ENCODE measurements at regions not wholly inside any gene's neighbourhood (a gene's known extent, or its start where the extent isn't known, plus 50 kb on each side); places are given as distances from the start of the nearest gene placed in this dataset.
"Not testable (repeated sequence)": the region's sequence is repeated elsewhere in the genome, so short reads cannot be mapped to it uniquely, and the experiment has no call there.

- Histone ChIP-seq H3K27ac (no peak overlapping the region), H3K4me3 (no peak overlapping the region), H3K36me3 (no peaks in the 10 kb centered on the region), H3K9me3 (no peaks in the 10 kb centered on the region), H3K27me3 (no peaks in the 10 kb centered on the region), H3K4me1 (no peaks in the 10 kb centered on the region)
- DNase-seq (no peak), ATAC-seq (no peak)
- no peak for TF ChIP-seq CTCF (IDR thresholded peaks at IDR 0.05)
- intact Hi-C loops (cut with DNase I) = no loop called here
Observed at GRCh38 chr4:25509646-25510045, 132.6 kb downstream of the ANAPC4 start.

GRCh38 chr4:25511823-25512222 is 134.8 kb downstream of the ANAPC4 start:
- intact Hi-C loops (cut with DNase I); H3K9me3 ChIP-seq; H3K27ac ChIP-seq; DNase-seq; H3K4me3 ChIP-seq; H3K4me1 ChIP-seq; ATAC-seq; H3K27me3 ChIP-seq; H3K36me3 ChIP-seq: not testable (repeated sequence)

GRCh38 chr4:25513814-25514213 is 136.8 kb downstream of the ANAPC4 start:
- no peak overlapping the region for H3K27ac ChIP-seq
- TF ChIP-seq CTCF (IDR thresholded peaks at IDR 0.05) = no peak

GRCh38 chr4:25523405-25523804 is 132.2 kb upstream of the SLC34A2 start:
- Histone ChIP-seq H3K36me3 (no peaks in the 10 kb centered on the region), H3K27me3 (no peaks in the 10 kb centered on the region), H3K27ac (no peak overlapping the region), H3K9me3 (no peaks in the 10 kb centered on the region), H3K4me1 (no peaks in the 10 kb centered on the region), H3K4me3 (no peak overlapping the region)
- TF ChIP-seq CTCF (IDR thresholded peaks at IDR 0.05) = no peak
- DNase-seq = no peak
- intact Hi-C loops (cut with DNase I) = no loop called here
- no peak for ATAC-seq

More at GRCh38 chr4:25513814-25514213, 136.8 kb downstream of the ANAPC4 start:
- no peaks in the 10 kb centered on the region for H3K27me3 ChIP-seq
- intact Hi-C loops (cut with DNase I) = no loop called here
- H3K9me3 ChIP-seq = no peaks in the 10 kb centered on the region
- H3K36me3 ChIP-seq = no peaks in the 10 kb centered on the region
- DNase-seq (no peak), ATAC-seq (peak; percentile 83)
- no peaks in the 10 kb centered on the region for H3K4me1 ChIP-seq
- H3K4me3 ChIP-seq = no peak overlapping the region

GRCh38 chr4:25524663-25525062 is 131.0 kb upstream of the SLC34A2 start:
- ATAC-seq (no peak), DNase-seq (no peak)
- intact Hi-C loops (cut with DNase I) = no loop called here
- TF ChIP-seq CTCF (IDR thresholded peaks at IDR 0.05) = no peak
- Histone ChIP-seq H3K27me3 (no peaks in the 10 kb centered on the region), H3K4me3 (no peak overlapping the region), H3K9me3 (no peaks in the 10 kb centered on the region), H3K36me3 (no peaks in the 10 kb centered on the region), H3K27ac (no peak overlapping the region), H3K4me1 (no peaks in the 10 kb centered on the region)

- intact Hi-C loops (cut with DNase I) = no loop called here
- no peak for DNase-seq
Observed at GRCh38 chr4:25525896-25526295, 129.8 kb upstream of the SLC34A2 start.

More at GRCh38 chr4:25525896-25526295, 129.8 kb upstream of the SLC34A2 start:
- Histone ChIP-seq H3K9me3 (no peaks in the 10 kb centered on the region), H3K27ac (no peak overlapping the region), H3K36me3 (no peaks in the 10 kb centered on the region), H3K4me3 (no peak overlapping the region), H3K27me3 (no peaks in the 10 kb centered on the region), H3K4me1 (no peaks in the 10 kb centered on the region)
- no peak for TF ChIP-seq CTCF (IDR thresholded peaks at IDR 0.05)
- ATAC-seq = no peak

All from upper lobe of right lung (tissue), 1 donor.